Rectal smooth muscle tissue (tissue), 1 donor: ENCODE measurements at regions not wholly inside any gene's neighbourhood (a gene's known extent, or its start where the extent isn't known, plus 50 kb on each side); places are given as distances from the start of the nearest gene placed in this dataset.

Source experiments
- H3K27ac ChIP-seq: one replicate; pipeline ENCODE4 v1.7.0; 2013; ENCODE audit warnings: low read depth, low read length, inconsistent platforms
- H3K27me3 ChIP-seq: one replicate; pipeline ENCODE4 v1.7.0; 2013; ENCODE audit warnings: low read length; ENCODE audit not compliant: control insufficient read depth, insufficient read depth
- H3K36me3 ChIP-seq: one replicate; pipeline ENCODE4 v1.7.0; 2013; ENCODE audit warnings: low read length; ENCODE audit not compliant: control insufficient read depth, insufficient read depth
- H3K4me1 ChIP-seq: one replicate; pipeline ENCODE4 v1.7.0; 2013; ENCODE audit warnings: low read length; ENCODE audit not compliant: control insufficient read depth, insufficient read depth
- H3K4me3 ChIP-seq: one replicate; pipeline ENCODE4 v1.7.0; 2013; ENCODE audit warnings: low read length
- H3K9ac ChIP-seq: one replicate; pipeline ENCODE4 v1.7.0; 2013; ENCODE audit warnings: low read length

GRCh38 chr13:72221276-72221962 is 354.4 kb upstream of the DACH1 start:
- no peaks in the 10 kb centered on the region for H3K4me1 ChIP-seq
- H3K27ac ChIP-seq, result no peak overlapping the region
- no peak overlapping the region for H3K4me3 ChIP-seq
- H3K27me3 ChIP-seq, result no peaks in the 10 kb centered on the region
- H3K9ac ChIP-seq, result no peak overlapping the region
- no peaks in the 10 kb centered on the region for H3K36me3 ChIP-seq

- Histone ChIP-seq H3K4me3 (no peak overlapping the region), H3K4me1 (no peaks in the 10 kb centered on the region), H3K9ac (no peak overlapping the region), H3K27ac (no peak overlapping the region), H3K36me3 (no peaks in the 10 kb centered on the region), H3K27me3 (no peaks in the 10 kb centered on the region)
Measured at GRCh38 chr13:72218966-72219365, 352.0 kb upstream of the DACH1 start.

DNA sequence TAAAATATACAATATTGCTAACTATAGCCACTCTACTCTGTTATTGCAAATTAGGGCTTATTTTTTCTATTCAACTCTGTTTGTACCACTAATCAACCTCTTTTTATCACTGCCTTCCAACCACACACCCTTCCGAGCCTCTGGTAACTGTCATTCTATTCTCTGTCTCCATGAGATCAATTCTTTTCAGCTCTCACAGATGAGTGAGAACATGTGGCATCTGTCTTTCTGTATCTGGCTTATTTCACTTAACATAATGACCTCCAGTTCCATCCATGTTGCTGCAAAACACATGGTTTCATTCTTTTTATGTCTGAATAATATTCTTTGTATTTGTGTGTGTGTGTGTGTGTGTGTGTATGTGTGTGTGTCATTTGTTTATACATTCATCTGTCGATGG is 350.1 kb upstream of the DACH1 start:
- H3K4me1 ChIP-seq, result no peaks in the 10 kb centered on the region
- no peaks in the 10 kb centered on the region for H3K27me3 ChIP-seq
- no peaks in the 10 kb centered on the region for H3K36me3 ChIP-seq
- H3K4me3 ChIP-seq, result no peak overlapping the region
- H3K9ac ChIP-seq, result no peak overlapping the region
- no peak overlapping the region for H3K27ac ChIP-seq

GRCh38 chr13:72208112-72208645 is 341.2 kb upstream of the DACH1 start:
- Histone ChIP-seq H3K9ac (no peak overlapping the region), H3K36me3 (no peaks in the 10 kb centered on the region), H3K27me3 (no peaks in the 10 kb centered on the region), H3K27ac (no peak overlapping the region), H3K4me3 (no peak overlapping the region), H3K4me1 (no peaks in the 10 kb centered on the region)

GRCh38 chr13:72205773-72206172 is 338.8 kb upstream of the DACH1 start:
- H3K27ac ChIP-seq, result no peak overlapping the region
- H3K36me3 ChIP-seq, result no peaks in the 10 kb centered on the region
- no peaks in the 10 kb centered on the region for H3K4me1 ChIP-seq
- no peak overlapping the region for H3K9ac ChIP-seq
- H3K4me3 ChIP-seq, result no peak overlapping the region
- H3K27me3 ChIP-seq, result no peaks in the 10 kb centered on the region

- no peak overlapping the region for H3K9ac ChIP-seq
- no peaks in the 10 kb centered on the region for H3K36me3 ChIP-seq
- H3K4me3 ChIP-seq, result no peak overlapping the region
- H3K4me1 ChIP-seq, result no peaks in the 10 kb centered on the region
- H3K27ac ChIP-seq, result no peak overlapping the region
- H3K27me3 ChIP-seq, result no peaks in the 10 kb centered on the region
Measured at GRCh38 chr13:72204291-72204690, 337.3 kb upstream of the DACH1 start.

GRCh38 chr13:72201726-72202125 is 334.7 kb upstream of the DACH1 start:
- Histone ChIP-seq H3K27me3 (no peaks in the 10 kb centered on the region), H3K4me3 (no peak overlapping the region), H3K36me3 (no peaks in the 10 kb centered on the region), H3K27ac (no peak overlapping the region), H3K4me1 (no peaks in the 10 kb centered on the region), H3K9ac (no peak overlapping the region)

- no peaks in the 10 kb centered on the region for H3K4me1 ChIP-seq
- H3K27ac ChIP-seq, result no peak overlapping the region
- no peak overlapping the region for H3K9ac ChIP-seq
- no peaks in the 10 kb centered on the region for H3K27me3 ChIP-seq
- no peak overlapping the region for H3K4me3 ChIP-seq
- no peaks in the 10 kb centered on the region for H3K36me3 ChIP-seq
Measured at GRCh38 chr13:72199640-72200039, 332.6 kb upstream of the DACH1 start.

- H3K4me1 ChIP-seq, result no peaks in the 10 kb centered on the region
- no peaks in the 10 kb centered on the region for H3K27me3 ChIP-seq
- no peak overlapping the region for H3K4me3 ChIP-seq
- H3K9ac ChIP-seq, result no peak overlapping the region
- H3K27ac ChIP-seq, result no peak overlapping the region
- no peaks in the 10 kb centered on the region for H3K36me3 ChIP-seq
Measured at GRCh38 chr13:72198967-72199560, 332.1 kb upstream of the DACH1 start.

DNA sequence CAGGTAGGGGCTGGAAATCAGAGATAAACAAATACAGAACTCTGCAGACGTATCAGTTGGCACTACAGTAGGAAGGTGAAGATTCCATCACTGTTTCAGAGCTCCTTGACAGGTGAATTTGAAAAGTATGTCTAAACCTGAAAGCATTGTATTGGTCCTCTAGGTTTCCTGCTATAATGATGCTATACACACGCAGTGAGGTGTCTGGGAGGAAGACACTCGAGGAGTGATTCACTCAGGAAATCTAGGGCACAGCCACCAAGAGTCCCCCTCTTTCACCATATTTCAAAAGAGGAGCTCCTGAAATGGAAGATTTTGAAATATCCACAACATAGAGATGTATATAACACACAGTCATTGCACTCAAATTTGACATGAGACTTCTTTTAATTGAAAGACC is 331.0 kb upstream of the DACH1 start:
- no peak overlapping the region for H3K27ac ChIP-seq
- H3K36me3 ChIP-seq, result no peaks in the 10 kb centered on the region
- no peaks in the 10 kb centered on the region for H3K27me3 ChIP-seq
- H3K9ac ChIP-seq, result no peak overlapping the region
- H3K4me1 ChIP-seq, result no peaks in the 10 kb centered on the region
- no peak overlapping the region for H3K4me3 ChIP-seq

- Histone ChIP-seq H3K36me3 (no peaks in the 10 kb centered on the region), H3K27ac (no peak overlapping the region), H3K27me3 (no peaks in the 10 kb centered on the region), H3K9ac (no peak overlapping the region), H3K4me3 (peak overlapping the region; percentile 27), H3K4me1 (no peaks in the 10 kb centered on the region)
Measured at GRCh38 chr13:72195044-72195704, 328.2 kb upstream of the DACH1 start.

- no peaks in the 10 kb centered on the region for H3K27me3 ChIP-seq
- no peaks in the 10 kb centered on the region for H3K36me3 ChIP-seq
- no peak overlapping the region for H3K27ac ChIP-seq
- H3K9ac ChIP-seq, result no peak overlapping the region
- H3K4me1 ChIP-seq, result no peaks in the 10 kb centered on the region
- peak overlapping the region; percentile 27 for H3K4me3 ChIP-seq
Measured at GRCh38 chr13:72194523-72194922, 327.5 kb upstream of the DACH1 start.
